ENCODE measurements at regions not wholly inside any gene's neighbourhood (a gene's known extent, or its start where the extent isn't known, plus 50 kb on each side); places are given as distances from the start of the nearest gene placed in this dataset.

DNA sequence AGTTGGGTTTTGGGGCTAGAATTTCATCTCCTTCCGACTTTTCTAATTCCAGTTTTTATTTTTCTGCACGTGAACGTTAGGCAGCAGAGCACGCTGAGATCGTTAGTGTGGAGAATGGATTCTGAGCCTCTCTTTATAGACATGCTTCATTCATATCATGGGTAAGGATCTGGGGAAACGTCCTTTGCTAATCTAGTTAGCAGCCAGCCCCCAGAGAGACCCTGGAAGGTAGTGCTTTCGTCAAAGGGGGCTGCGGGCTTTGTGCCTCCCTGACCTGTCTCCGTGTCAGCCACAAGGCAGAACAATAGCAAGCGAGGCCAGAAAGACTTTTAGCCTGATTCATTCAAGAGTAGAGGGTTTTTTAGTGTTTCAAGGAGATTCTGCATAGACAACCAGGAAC is 196.3 kb upstream of the KLF6 start:
- TF ChIP-seq, protein P1, sequence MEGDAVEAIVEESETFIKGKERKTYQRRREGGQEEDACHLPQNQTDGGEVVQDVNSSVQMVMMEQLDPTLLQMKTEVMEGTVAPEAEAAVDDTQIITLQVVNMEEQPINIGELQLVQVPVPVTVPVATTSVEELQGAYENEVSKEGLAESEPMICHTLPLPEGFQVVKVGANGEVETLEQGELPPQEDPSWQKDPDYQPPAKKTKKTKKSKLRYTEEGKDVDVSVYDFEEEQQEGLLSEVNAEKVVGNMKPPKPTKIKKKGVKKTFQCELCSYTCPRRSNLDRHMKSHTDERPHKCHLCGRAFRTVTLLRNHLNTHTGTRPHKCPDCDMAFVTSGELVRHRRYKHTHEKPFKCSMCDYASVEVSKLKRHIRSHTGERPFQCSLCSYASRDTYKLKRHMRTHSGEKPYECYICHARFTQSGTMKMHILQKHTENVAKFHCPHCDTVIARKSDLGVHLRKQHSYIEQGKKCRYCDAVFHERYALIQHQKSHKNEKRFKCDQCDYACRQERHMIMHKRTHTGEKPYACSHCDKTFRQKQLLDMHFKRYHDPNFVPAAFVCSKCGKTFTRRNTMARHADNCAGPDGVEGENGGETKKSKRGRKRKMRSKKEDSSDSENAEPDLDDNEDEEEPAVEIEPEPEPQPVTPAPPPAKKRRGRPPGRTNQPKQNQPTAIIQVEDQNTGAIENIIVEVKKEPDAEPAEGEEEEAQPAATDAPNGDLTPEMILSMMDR (IDR thresholded peaks at IDR 0.05; ENCODE audit: low read depth, low read length, poor library complexity, severe bottlenecking): no peak
- TF ChIP-seq EZH2phosphoT487 (IDR thresholded peaks at IDR 0.05; ENCODE audit: borderline replicate concordance, low read length): no peak
